ENCODE measurements at regions not wholly inside any gene's neighbourhood (a gene's known extent, or its start where the extent isn't known, plus 50 kb on each side); places are given as distances from the start of the nearest gene placed in this dataset.

GRCh38 chr3:18870642-18871041 lies 277.7 kb upstream of the KCNH8 start:
- POLR2A ChIA-PET: no interaction called here
- FAIRE-seq: no peak
- TF ChIP-seq IRF1 (CRISPR knock-in tag; IDR thresholded peaks at IDR 0.05; ENCODE audit: borderline replicate concordance): no peak
- TF ChIP-seq RFX1 (IDR thresholded peaks at IDR 0.05): no peak
- no peak for TF ChIP-seq ZNF696 (CRISPR knock-in tag; conservative IDR thresholded peaks at IDR 0.05)
- no peak for TF ChIP-seq EP400 (IDR thresholded peaks at IDR 0.05)
- no peak for TF ChIP-seq SMARCB1 (IDR thresholded peaks at IDR 0.05; ENCODE audit: insufficient read length, low read depth)
- no peak for TF ChIP-seq ZNF124 (CRISPR knock-in tag; IDR thresholded peaks at IDR 0.05)
- TF ChIP-seq, protein P1, sequence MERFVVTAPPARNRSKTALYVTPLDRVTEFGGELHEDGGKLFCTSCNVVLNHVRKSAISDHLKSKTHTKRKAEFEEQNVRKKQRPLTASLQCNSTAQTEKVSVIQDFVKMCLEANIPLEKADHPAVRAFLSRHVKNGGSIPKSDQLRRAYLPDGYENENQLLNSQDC (CRISPR knock-in tag; IDR thresholded peaks at IDR 0.05): no peak
- TF ChIP-seq RAD21 (CRISPR knock-in tag; conservative IDR thresholded peaks at IDR 0.05 in 1 of 2, IDR thresholded peaks at IDR 0.05 in 1 of 2): no peak
- TF ChIP-seq, protein P2, sequence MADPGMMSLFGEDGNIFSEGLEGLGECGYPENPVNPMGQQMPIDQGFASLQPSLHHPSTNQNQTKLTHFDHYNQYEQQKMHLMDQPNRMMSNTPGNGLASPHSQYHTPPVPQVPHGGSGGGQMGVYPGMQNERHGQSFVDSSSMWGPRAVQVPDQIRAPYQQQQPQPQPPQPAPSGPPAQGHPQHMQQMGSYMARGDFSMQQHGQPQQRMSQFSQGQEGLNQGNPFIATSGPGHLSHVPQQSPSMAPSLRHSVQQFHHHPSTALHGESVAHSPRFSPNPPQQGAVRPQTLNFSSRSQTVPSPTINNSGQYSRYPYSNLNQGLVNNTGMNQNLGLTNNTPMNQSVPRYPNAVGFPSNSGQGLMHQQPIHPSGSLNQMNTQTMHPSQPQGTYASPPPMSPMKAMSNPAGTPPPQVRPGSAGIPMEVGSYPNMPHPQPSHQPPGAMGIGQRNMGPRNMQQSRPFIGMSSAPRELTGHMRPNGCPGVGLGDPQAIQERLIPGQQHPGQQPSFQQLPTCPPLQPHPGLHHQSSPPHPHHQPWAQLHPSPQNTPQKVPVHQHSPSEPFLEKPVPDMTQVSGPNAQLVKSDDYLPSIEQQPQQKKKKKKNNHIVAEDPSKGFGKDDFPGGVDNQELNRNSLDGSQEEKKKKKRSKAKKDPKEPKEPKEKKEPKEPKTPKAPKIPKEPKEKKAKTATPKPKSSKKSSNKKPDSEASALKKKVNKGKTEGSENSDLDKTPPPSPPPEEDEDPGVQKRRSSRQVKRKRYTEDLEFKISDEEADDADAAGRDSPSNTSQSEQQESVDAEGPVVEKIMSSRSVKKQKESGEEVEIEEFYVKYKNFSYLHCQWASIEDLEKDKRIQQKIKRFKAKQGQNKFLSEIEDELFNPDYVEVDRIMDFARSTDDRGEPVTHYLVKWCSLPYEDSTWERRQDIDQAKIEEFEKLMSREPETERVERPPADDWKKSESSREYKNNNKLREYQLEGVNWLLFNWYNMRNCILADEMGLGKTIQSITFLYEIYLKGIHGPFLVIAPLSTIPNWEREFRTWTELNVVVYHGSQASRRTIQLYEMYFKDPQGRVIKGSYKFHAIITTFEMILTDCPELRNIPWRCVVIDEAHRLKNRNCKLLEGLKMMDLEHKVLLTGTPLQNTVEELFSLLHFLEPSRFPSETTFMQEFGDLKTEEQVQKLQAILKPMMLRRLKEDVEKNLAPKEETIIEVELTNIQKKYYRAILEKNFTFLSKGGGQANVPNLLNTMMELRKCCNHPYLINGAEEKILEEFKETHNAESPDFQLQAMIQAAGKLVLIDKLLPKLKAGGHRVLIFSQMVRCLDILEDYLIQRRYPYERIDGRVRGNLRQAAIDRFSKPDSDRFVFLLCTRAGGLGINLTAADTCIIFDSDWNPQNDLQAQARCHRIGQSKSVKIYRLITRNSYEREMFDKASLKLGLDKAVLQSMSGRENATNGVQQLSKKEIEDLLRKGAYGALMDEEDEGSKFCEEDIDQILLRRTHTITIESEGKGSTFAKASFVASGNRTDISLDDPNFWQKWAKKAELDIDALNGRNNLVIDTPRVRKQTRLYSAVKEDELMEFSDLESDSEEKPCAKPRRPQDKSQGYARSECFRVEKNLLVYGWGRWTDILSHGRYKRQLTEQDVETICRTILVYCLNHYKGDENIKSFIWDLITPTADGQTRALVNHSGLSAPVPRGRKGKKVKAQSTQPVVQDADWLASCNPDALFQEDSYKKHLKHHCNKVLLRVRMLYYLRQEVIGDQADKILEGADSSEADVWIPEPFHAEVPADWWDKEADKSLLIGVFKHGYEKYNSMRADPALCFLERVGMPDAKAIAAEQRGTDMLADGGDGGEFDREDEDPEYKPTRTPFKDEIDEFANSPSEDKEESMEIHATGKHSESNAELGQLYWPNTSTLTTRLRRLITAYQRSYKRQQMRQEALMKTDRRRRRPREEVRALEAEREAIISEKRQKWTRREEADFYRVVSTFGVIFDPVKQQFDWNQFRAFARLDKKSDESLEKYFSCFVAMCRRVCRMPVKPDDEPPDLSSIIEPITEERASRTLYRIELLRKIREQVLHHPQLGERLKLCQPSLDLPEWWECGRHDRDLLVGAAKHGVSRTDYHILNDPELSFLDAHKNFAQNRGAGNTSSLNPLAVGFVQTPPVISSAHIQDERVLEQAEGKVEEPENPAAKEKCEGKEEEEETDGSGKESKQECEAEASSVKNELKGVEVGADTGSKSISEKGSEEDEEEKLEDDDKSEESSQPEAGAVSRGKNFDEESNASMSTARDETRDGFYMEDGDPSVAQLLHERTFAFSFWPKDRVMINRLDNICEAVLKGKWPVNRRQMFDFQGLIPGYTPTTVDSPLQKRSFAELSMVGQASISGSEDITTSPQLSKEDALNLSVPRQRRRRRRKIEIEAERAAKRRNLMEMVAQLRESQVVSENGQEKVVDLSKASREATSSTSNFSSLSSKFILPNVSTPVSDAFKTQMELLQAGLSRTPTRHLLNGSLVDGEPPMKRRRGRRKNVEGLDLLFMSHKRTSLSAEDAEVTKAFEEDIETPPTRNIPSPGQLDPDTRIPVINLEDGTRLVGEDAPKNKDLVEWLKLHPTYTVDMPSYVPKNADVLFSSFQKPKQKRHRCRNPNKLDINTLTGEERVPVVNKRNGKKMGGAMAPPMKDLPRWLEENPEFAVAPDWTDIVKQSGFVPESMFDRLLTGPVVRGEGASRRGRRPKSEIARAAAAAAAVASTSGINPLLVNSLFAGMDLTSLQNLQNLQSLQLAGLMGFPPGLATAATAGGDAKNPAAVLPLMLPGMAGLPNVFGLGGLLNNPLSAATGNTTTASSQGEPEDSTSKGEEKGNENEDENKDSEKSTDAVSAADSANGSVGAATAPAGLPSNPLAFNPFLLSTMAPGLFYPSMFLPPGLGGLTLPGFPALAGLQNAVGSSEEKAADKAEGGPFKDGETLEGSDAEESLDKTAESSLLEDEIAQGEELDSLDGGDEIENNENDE (IDR thresholded peaks at IDR 0.05; ENCODE audit: low read depth, low read length): no peak
- no peak for TF ChIP-seq DNMT1 (IDR thresholded peaks at IDR 0.05)
- no peak for TF ChIP-seq ARID1B (IDR thresholded peaks at IDR 0.05)
- no peak for TF ChIP-seq ZFP30 (CRISPR knock-in tag; IDR thresholded peaks at IDR 0.05; ENCODE audit: borderline replicate concordance)

More at GRCh38 chr3:18870642-18871041, 277.7 kb upstream of the KCNH8 start:
- H3K4me1 ChIP-seq (replicated peaks in 1 of 2; ENCODE audit: control insufficient read depth in 2 of 2, insufficient read depth in 2 of 2, low read length in 2 of 2): no peaks in the 10 kb centered on the region
- H3K9ac ChIP-seq (ENCODE audit: insufficient read depth in 1 of 2, low read depth in 2 of 2, low read length in 2 of 2): no peak overlapping the region
- no peaks in the 10 kb centered on the region for H3K27me3 ChIP-seq (ENCODE audit: control insufficient read depth in 2 of 2, insufficient read depth in 2 of 2, low read length in 2 of 2)
- H3K36me3 ChIP-seq (ENCODE audit: control insufficient read depth, insufficient read depth, low read length): no peaks in the 10 kb centered on the region
- BruUV-seq (replicated peaks): no TSS peak
- intact Hi-C loops (cut with micrococcal nuclease): no loop called here
- H3K9me1 ChIP-seq (ENCODE audit: control insufficient read depth, insufficient read depth, low read length): no peaks in the 10 kb centered on the region
- H3K4me2 ChIP-seq (ENCODE audit: insufficient read depth, low read length): no peak overlapping the region
- no peak overlapping the region for H2AFZ ChIP-seq (ENCODE audit: low read depth, low read length)
- CTCF ChIA-PET (ENCODE audit: low intra/inter-chr PET ratio): no interaction called here
- WGBS (ENCODE audit: insufficient coverage, low coverage, missing lambda C conversion rate): 0% methylated on average over 2 of the region's 2 CpGs
- H3K79me2 ChIP-seq (ENCODE audit: control insufficient read depth, insufficient read depth, low read length): no peaks in the 10 kb centered on the region
- H4K20me1 ChIP-seq (replicated peaks; ENCODE audit: control insufficient read depth, insufficient read depth, low read length): no peaks in the 10 kb centered on the region
- no peak overlapping the region for H3K27ac ChIP-seq (ENCODE audit: extremely low read depth, low read depth, low read length)
- in situ Hi-C loops (cut with MboI): no loop called here
- ATAC-seq (no peak), DNase-seq (ENCODE audit: extremely low read depth in 1 of 4, low spot score in 3 of 4) (no peak)
- H3K9me3 ChIP-seq (replicated peaks; ENCODE audit: control insufficient read depth, insufficient read depth, low read depth, low read length): no peaks in the 10 kb centered on the region
- no peak overlapping the region for H3K4me3 ChIP-seq

All from K562 (cell line).